Activated T-helper 1 cell treated with anti-CD3 and anti-CD28 coated beads, Interleukin-2, amount 50 U/mL, for 16 hours (primary cell): ENCODE measurements at regions not wholly inside any gene's neighbourhood (a gene's known extent, or its start where the extent isn't known, plus 50 kb on each side); places are given as distances from the start of the nearest gene placed in this dataset.

Experiments used
- DNase-seq, 2 donors: peaks; one replicate each; pipeline ENCODE4 v3.0.0-alpha.2; 2020; ENCODE audit warnings: low read depth in 1 of 2, low spot score in 1 of 2

GRCh38 chr22:49532869-49533802 is 294.5 kb downstream of the BRD1 start:
- no peak for DNase-seq

- DNase-seq = no peak
Observed at GRCh38 chr22:49531368-49531791, 296.3 kb downstream of the BRD1 start.

GRCh38 chr22:49530671-49531367 is 296.9 kb downstream of the BRD1 start:
- no peak for DNase-seq

- DNase-seq = no peak
Observed at GRCh38 chr22:49528420-49528720, 299.3 kb downstream of the BRD1 start.

GRCh38 chr22:49527611-49528419 is 299.9 kb downstream of the BRD1 start:
- no peak for DNase-seq

- DNase-seq = no peak
Observed at GRCh38 chr22:49525801-49526535, 301.7 kb downstream of the BRD1 start.

GRCh38 chr22:49525360-49525759 is 302.3 kb downstream of the BRD1 start:
- no peak for DNase-seq

- DNase-seq = no peak
Observed at GRCh38 chr22:49524362-49524761, 303.3 kb downstream of the BRD1 start.

GRCh38 chr22:49523374-49524008 is 304.2 kb downstream of the BRD1 start:
- no peak for DNase-seq

GRCh38 chr22:49522582-49523373 is 304.9 kb downstream of the BRD1 start:
- DNase-seq = no peak

- no peak for DNase-seq
Observed at GRCh38 chr22:49521787-49522224, 305.9 kb downstream of the BRD1 start.

GRCh38 chr22:49519117-49519737 is 308.4 kb downstream of the BRD1 start:
- no peak for DNase-seq

- no peak for DNase-seq
Observed at GRCh38 chr22:49518436-49518970, 309.2 kb downstream of the BRD1 start.

GRCh38 chr22:49517667-49518185 is 309.9 kb downstream of the BRD1 start:
- DNase-seq = no peak

GRCh38 chr22:49517211-49517610 is 310.5 kb downstream of the BRD1 start:
- DNase-seq = no peak

GRCh38 chr22:49515475-49515874 is 312.2 kb downstream of the BRD1 start:
- DNase-seq = no peak

GRCh38 chr22:49514641-49515040 is 313.0 kb downstream of the BRD1 start:
- no peak for DNase-seq

- no peak for DNase-seq
Observed at GRCh38 chr22:49514211-49514610, 313.5 kb downstream of the BRD1 start.
